NB4 (cell line): ENCODE measurements at regions not wholly inside any gene's neighbourhood (a gene's known extent, or its start where the extent isn't known, plus 50 kb on each side); places are given as distances from the start of the nearest gene placed in this dataset.

ENCODE experiments used
- CTCF ChIP-seq: IDR thresholded peaks from one replicate; pipeline ENCODE4 v1.5.1; 2012; ENCODE audit warnings: low read depth, low read length
- MAX ChIP-seq: IDR thresholded peaks from 2 replicates; pipeline ENCODE4 v1.6.1; 2011; ENCODE audit warnings: low read depth, low read length

- TF ChIP-seq CTCF (no peak), MAX (no peak)
These were observed 227.3 kb downstream of the CXCL12 start for GRCh38 chr10:44157574-44157973.
